ENCODE measurements at regions not wholly inside any gene's neighbourhood (a gene's known extent, or its start where the extent isn't known, plus 50 kb on each side); places are given as distances from the start of the nearest gene placed in this dataset.

GRCh38 chr14:48086516-48086915 is 411.1 kb upstream of the MDGA2 start:
- H3K9me3 ChIP-seq (ENCODE audit: control insufficient read depth, insufficient read depth, low read depth, low read length): no peaks in the 10 kb centered on the region
- no peaks in the 10 kb centered on the region; the same call in 1 of the 2 replicates for H3K4me1 ChIP-seq (ENCODE audit: control insufficient read depth, insufficient read depth, low read length)
- ChIA-PET CTCF (interaction anchor here (0.6 kb wide), 1 partner anchor 17 kb away, joined by 3 read pairs; no protein-coding TSS in a partner anchor), POLR2A (no interaction called here)
- no peak overlapping the region for H3K4me3 ChIP-seq (ENCODE audit: low read depth, low read length)
- no peaks in the 10 kb centered on the region for H3K36me3 ChIP-seq (ENCODE audit: control insufficient read depth in 2 of 2, insufficient read depth in 1 of 2, low read length in 2 of 2)
- TF ChIP-seq ZNF518A (tag by site-specific recombination; conservative IDR thresholded peaks at IDR 0.05; ENCODE audit: low read depth): no peak
- TF ChIP-seq ELK4 (IDR thresholded peaks at IDR 0.05; ENCODE audit: borderline replicate concordance, low read depth, low read length): no peak
- no peak for TF ChIP-seq ZBTB7A (tag by site-specific recombination; IDR thresholded peaks at IDR 0.05; ENCODE audit: low read depth)
- no peak for TF ChIP-seq ZNF211 (tag by site-specific recombination; IDR thresholded peaks at IDR 0.05; ENCODE audit: low read depth)
- TF ChIP-seq IKZF3 (tag by site-specific recombination; IDR thresholded peaks at IDR 0.05): no peak
- TF ChIP-seq ZNF174 (tag by site-specific recombination; IDR thresholded peaks at IDR 0.05): no peak
- no peak for TF ChIP-seq ZFP3 (tag by site-specific recombination; IDR thresholded peaks at IDR 0.05; ENCODE audit: low read depth)
- TF ChIP-seq HOXA7 (CRISPR knock-in tag; IDR thresholded peaks at IDR 0.05; ENCODE audit: borderline replicate concordance): no peak
- TF ChIP-seq PRDM2 (tag by site-specific recombination; IDR thresholded peaks at IDR 0.05; ENCODE audit: borderline replicate concordance): no peak
- TF ChIP-seq ZNF114 (tag by site-specific recombination; IDR thresholded peaks at IDR 0.05): no peak
- no peak for TF ChIP-seq ZNF624 (tag by site-specific recombination; IDR thresholded peaks at IDR 0.05)
- TF ChIP-seq RBAK (tag by site-specific recombination; IDR thresholded peaks at IDR 0.05): no peak
- TF ChIP-seq ZXDB (tag by site-specific recombination; IDR thresholded peaks at IDR 0.05): no peak
- TF ChIP-seq ZNF600 (tag by site-specific recombination; IDR thresholded peaks at IDR 0.05): no peak
- no peak for TF ChIP-seq ZSCAN16 (tag by site-specific recombination; IDR thresholded peaks at IDR 0.05)
- no peak for TF ChIP-seq ZSCAN18 (tag by site-specific recombination; IDR thresholded peaks at IDR 0.05)
- no peak for TF ChIP-seq ZNF416 (tag by site-specific recombination; IDR thresholded peaks at IDR 0.05)
- no peak for TF ChIP-seq ZNF433 (tag by site-specific recombination; IDR thresholded peaks at IDR 0.05; ENCODE audit: low read depth)
- no peak overlapping the region for H3K27ac ChIP-seq (ENCODE audit: extremely low read depth, low read depth, low read length)
